Nephron (organoid): ENCODE measurements at regions not wholly inside any gene's neighbourhood (a gene's known extent, or its start where the extent isn't known, plus 50 kb on each side); places are given as distances from the start of the nearest gene placed in this dataset.

Experiments
- H3K27ac Mint-ChIP-seq, 3 experiments: 2 replicates each; pipeline ENCODE4 v1.8.0; 2020; ENCODE audit warnings: mixed read lengths in 3 of 3, mild to moderate bottlenecking in 2 of 3, moderate library complexity in 1 of 3
- H3K27me3 Mint-ChIP-seq: 2 replicates; pipeline ENCODE4 v1.8.0; 2021; ENCODE audit warnings: low read depth, mild to moderate bottlenecking, moderate library complexity, mixed read lengths
- H3K36me3 Mint-ChIP-seq: 2 replicates; pipeline ENCODE4 v1.8.0; 2020; ENCODE audit warnings: low read depth, mixed read lengths
- H3K4me1 Mint-ChIP-seq: 2 replicates; pipeline ENCODE4 v1.8.0; 2020; ENCODE audit warnings: mixed read lengths
- H3K4me3 Mint-ChIP-seq, 3 experiments: 2 replicates each; pipeline ENCODE4 v1.8.0; 2020; ENCODE audit warnings: mild to moderate bottlenecking in 3 of 3, mixed read lengths in 3 of 3, moderate library complexity in 2 of 3
- H3K9me3 Mint-ChIP-seq: 2 replicates; pipeline ENCODE4 v1.8.0; 2020; ENCODE audit warnings: mixed read lengths
- CTCF ChIP-seq, 3 experiments: fragments of 200-600 bp; sonication (generic); IDR thresholded peaks; one replicate each; pipeline ENCODE4 v1.5.0; 2021; ENCODE audit warnings: antibody characterized with exemption in 3 of 3; ENCODE audit not compliant: unreplicated experiment in 3 of 3

GRCh38 chrX:56066016-56066415 is 166.1 kb upstream of the KLF8 start:
- peaks cover 29% of the 10 kb centered on the region for H3K9me3 Mint-ChIP-seq
- H3K27me3 Mint-ChIP-seq: no peaks in the 10 kb centered on the region
- no peak overlapping the region for H3K27ac Mint-ChIP-seq
- H3K4me3 Mint-ChIP-seq: no peak overlapping the region
- H3K4me1 Mint-ChIP-seq: no peaks in the 10 kb centered on the region
- peaks cover 5% of the 10 kb centered on the region for H3K36me3 Mint-ChIP-seq
- TF ChIP-seq CTCF (IDR thresholded peaks at IDR 0.05; ENCODE audit: unreplicated experiment in 3 of 3): no peak

- no peaks in the 10 kb centered on the region for H3K4me1 Mint-ChIP-seq
- H3K27me3 Mint-ChIP-seq: no peaks in the 10 kb centered on the region
- H3K9me3 Mint-ChIP-seq: peaks cover 11% of the 10 kb centered on the region
- no peaks in the 10 kb centered on the region for H3K36me3 Mint-ChIP-seq
- no peak for TF ChIP-seq CTCF (IDR thresholded peaks at IDR 0.05; ENCODE audit: unreplicated experiment in 3 of 3)
- no peak overlapping the region for H3K4me3 Mint-ChIP-seq
- H3K27ac Mint-ChIP-seq: no peak overlapping the region
These were observed 163.8 kb upstream of the KLF8 start for GRCh38 chrX:56068274-56068758.

DNA sequence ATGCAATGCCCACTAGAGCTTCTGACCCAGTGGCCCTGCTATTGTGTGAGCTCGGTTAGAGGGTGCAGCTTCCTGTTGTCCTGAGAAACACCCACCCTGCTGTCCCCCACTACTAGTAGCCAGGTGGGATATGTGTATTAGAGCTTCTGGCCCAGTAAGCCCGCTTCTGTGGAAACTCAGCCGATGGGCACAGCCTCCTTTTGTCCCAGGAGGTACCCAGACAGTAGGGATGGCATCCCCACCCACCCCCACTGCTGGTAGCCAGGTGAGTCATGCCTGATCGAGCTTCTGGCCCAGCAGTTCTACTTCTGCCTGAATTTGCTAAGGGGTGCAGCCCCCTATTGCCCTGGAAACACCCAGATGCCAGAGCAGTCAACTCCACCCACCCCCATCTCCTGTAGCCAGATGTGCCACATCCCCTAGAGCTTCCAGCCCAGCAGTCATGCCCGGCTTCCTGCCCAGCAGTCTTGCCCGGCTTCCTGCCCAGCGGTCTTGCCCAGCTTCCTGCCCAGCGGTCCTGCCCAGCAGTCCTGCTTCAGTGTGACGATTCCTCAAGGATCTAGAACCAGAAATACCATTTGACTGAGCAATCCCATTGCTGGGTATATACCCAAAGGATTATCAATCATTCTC is 162.7 kb upstream of the KLF8 start:
- Mint-ChIP-seq H3K27ac (no peak overlapping the region), H3K4me3 (no peak overlapping the region), H3K9me3 (peaks cover 8% of the 10 kb centered on the region), H3K27me3 (no peaks in the 10 kb centered on the region), H3K4me1 (no peaks in the 10 kb centered on the region), H3K36me3 (no peaks in the 10 kb centered on the region)
- no peak for TF ChIP-seq CTCF (IDR thresholded peaks at IDR 0.05; ENCODE audit: unreplicated experiment in 3 of 3)

- Mint-ChIP-seq H3K27me3 (no peaks in the 10 kb centered on the region), H3K9me3 (peaks cover 12% of the 10 kb centered on the region), H3K27ac (no peak overlapping the region), H3K36me3 (no peaks in the 10 kb centered on the region), H3K4me3 (no peak overlapping the region), H3K4me1 (no peaks in the 10 kb centered on the region)
- no peak for TF ChIP-seq CTCF (IDR thresholded peaks at IDR 0.05; ENCODE audit: unreplicated experiment in 3 of 3)
These were observed 142.8 kb upstream of the KLF8 start for GRCh38 chrX:56089376-56089775.

- Mint-ChIP-seq H3K4me1 (no peaks in the 10 kb centered on the region), H3K4me3 (no peak overlapping the region), H3K9me3 (peaks cover 5% of the 10 kb centered on the region)
These were observed 132.9 kb upstream of the KLF8 start for GRCh38 chrX:56099271-56099670.

More at GRCh38 chrX:56099271-56099670, 132.9 kb upstream of the KLF8 start:
- TF ChIP-seq CTCF (IDR thresholded peaks at IDR 0.05; ENCODE audit: unreplicated experiment in 3 of 3): no peak
- no peaks in the 10 kb centered on the region for H3K36me3 Mint-ChIP-seq
- H3K27me3 Mint-ChIP-seq: no peaks in the 10 kb centered on the region
- peak overlapping the region; percentile 61 to 80 (median 79) for H3K27ac Mint-ChIP-seq
